DMS53 treated with DMSO at 0.1 percent for 48 hours (cell line): ENCODE measurements at regions not wholly inside any gene's neighbourhood (a gene's known extent, or its start where the extent isn't known, plus 50 kb on each side); places are given as distances from the start of the nearest gene placed in this dataset.

Source experiments
- DNase-seq: peaks from one replicate; lab custom pipeline; 2025; ENCODE audit not compliant: unreplicated experiment; lab: John Stamatoyannopoulos, UW

DNA sequence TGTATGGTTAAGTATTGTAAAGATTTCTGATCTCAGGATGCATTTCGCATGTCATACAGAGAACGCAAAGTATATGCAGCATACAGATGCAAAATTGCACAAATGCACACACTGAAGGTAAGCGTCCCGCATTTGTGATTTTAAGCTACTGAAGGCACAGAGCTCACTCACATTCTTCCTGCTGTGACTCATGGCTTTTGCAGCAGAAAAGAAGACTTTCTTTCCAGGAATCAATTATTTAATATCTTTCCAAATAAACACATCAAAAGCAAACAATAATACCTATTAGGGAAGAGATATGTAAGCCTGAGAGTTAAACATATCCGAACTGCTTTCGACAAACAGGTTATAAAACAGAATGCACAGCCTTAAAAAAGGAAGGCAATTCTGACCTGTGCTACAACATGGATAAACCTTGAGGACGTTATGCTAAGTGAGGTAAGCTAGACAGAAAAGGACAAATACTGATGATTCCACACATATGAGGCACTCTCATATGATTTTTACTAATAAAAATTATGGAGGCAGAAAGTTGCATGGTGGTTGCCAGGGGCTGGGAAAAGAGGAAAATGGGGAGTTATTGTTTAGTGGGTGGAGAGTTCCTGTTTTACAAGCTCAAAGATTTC, 109.0 kb downstream of the TFAP2A start:
- DNase-seq, result no peak

DNA sequence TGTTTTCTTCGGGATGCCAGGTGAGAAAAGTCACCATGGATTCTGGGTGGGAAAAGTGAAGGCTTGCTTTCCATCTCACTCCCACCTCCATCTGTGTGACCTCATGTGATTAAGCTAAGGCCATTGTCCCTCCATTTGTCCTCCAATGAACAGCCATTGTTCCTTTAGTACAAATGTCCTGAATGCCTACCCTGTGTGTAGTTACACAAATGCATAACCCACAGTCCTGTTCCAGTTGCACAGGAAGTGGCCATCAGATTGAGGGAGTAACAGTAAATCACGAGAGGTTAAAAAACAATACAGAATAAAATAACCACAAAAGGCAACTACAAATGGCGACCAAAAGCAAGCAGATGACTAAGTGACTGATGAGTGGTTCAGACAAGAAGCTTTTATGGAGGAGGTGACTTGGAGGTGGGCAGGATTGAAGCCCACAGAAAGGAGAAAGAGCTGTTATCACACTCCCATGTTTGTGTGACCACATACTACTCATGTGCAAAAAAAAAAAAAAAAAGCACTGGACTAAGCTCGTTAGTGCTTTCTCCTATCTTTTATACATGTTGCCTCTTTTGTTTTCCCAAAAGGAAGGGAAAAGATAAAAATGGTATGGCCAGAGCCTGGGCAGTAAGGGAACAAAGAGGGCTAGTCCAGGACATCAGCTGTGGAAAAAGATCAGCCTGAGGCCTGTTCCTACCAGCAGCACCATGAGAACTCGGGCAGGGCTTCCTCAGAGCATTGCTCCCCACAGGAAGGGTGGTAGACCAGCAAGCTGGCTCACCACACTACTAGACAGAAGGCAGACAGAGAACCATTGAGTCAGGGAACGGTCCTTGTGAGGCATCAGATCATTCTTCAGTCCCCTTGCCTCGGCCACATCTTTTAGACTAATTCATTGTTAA, 111.0 kb downstream of the TFAP2A start:
- DNase-seq, result no peak

DNA sequence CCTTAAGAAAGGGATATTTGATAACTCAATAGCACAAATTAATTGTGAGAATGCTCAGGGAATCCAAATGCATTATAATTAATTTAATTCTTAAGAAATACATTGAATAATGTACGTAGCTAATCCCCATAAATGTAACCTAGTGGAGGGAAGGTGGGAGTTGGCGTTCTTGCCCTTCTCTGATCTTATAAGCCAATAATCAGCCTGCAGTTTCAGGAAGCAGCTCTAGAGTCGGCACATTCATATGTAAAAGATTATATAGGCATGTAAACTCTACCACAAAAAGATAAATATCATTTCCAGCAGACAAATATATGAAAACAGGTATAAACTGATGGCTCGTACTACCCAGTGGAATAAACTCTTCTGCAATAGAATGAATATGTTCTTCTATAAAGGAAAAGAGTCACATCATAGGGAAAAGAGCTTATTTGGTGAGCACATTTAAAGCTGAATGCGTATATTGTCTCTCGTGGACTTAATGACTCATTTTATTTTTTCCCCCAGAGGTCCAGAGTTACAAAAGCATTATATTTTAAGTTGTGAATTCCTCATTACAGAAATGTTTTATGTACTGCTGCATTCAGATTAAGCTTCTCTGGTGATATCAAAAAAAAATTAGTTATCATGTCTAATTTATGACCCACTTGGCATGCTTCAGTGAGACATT, 112.2 kb downstream of the TFAP2A start:
- DNase-seq, result no peak

DNA sequence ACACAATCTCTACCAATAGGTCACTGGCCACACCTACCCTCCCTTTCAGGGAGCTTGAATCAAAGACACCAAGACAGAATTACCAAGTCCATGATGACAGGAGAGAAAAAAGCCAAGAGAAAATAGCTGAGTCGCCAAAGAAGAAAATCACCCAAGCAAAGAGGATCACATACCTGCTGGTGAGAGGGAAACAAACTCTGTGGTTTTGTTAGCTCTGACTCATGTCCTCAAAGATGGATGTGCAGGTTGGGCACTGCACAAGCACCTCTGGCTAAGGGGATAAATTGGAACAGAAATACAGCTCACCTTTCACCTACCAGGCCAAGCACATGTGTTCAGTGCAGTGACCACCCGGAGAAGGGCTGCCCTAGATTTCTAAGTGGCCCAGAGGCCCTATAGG, 114.8 kb downstream of the TFAP2A start:
- no peak for DNase-seq

DNA sequence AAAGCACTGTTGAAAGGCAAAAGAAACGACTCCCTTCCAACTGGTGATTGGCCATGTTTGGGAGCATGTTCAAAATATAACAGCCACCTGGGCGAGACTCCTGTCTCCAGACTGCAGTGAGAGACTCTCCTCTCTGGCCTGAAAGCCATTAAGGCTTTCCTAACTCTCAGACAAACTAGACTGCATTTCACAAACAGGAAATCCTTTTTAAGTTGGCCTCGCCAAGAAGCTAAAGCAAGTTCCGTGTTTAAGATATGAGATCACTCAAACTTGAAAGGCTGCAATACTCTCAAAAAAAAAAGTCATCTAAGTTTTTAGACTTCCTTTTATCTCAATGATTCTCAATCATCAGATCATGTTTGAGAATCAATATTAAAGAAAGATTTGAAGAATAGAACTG, 117.0 kb downstream of the TFAP2A start:
- no peak for DNase-seq

DNA sequence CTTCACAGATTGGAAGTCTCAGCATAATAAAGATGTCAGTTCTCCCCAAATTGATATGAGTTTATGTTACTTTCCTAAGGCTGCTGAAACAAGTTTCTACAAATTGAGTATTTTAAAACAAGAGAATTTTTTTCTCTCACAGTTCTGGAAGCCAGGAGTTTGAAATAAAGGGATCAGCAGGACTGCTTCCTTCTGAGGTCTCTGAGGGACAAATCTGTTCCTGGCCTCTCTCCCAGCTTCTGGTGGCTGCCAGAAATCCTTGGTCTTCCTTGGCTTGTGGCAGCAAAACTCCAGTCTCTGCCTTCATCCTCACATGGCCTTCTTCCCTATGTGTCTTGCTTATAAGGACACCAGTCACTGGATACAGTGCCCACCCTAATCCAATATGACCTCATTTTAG, 136.1 kb downstream of the TFAP2A start:
- no peak for DNase-seq

DNA sequence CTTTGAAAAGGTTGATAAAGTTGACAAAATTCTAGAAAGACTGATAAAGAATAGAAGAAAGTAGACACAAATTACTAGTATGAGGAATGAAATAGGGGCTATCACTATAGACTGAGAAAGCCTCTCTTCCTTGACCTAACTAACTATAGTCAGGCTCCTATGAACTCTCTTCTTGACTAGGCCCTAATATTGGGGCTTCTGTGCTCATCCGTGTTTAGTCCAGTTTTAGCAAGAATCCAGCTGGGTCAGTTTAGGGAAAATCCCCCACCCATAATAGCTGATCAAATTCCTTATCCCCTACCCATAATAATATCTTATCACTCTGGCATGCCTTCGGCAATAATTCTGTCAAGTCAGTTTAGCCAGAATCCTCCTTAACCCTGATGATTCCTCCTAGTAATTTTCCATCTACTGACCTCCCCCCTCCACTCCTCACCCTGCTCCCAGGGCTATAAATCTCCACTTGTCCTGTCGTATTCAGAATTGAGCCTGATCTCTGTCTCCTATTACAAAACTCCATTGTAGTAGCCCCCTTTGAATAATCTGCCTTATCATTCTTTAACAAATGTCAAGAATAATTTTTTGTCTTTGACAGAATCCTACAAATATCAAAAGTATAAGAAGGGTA, 138.1 kb downstream of the TFAP2A start:
- no peak for DNase-seq

DNA sequence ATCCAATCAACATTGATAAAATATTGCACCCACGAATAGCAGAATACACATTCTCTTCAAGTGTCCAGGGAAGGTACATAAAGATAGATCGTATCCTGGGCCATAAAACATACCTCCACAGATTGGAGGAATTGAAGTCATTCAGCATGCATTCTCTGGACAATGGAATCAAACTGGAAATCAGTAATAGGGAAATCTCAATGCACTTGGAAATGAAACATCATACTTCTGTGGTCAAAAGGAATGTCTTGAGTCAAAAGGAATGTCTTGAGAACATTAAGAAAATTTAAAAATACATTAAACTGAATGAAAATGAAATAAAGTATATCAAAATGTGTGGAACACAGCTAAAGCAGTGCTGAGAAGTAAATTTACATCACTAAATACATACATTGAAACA, 138.8 kb downstream of the TFAP2A start:
- no peak for DNase-seq

DNA sequence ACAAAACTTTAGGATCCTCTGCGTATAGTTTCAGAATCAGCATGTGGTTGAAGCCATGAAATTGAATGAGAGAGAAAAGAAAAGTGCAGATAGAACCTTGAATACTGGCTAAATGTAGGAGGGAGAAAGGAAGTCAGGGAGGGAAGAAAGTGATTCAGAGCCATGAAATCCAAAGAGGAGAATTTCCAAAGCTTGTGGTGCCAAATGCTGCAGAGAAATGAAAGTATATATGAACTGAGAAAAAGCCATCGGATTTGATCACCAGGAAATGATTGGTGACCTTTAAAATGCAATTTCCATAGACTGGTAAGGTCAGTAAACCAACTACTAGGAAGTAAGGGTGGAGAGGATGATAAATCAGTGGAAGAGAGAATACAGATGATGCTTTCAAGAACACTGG, 142.3 kb downstream of the TFAP2A start:
- DNase-seq, result no peak

DNA sequence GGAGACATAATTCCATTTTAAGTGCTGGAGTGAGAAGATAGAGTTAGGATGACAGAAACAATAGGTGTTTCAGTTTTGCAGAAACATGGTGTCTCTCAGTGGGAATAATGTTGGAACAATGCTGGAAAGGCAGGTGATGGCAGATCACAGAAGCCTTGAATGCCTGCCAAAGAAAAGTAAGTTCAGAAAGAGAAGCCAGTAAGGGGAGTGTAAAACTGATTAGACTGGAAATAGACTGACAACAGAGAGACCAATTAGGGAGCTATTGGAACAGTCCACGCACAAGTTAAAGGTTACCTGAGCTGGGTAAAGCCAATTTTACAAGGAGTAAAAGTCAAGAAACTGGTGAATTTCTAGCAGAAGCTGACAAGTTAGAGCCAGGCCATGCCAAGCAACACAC, 142.9 kb downstream of the TFAP2A start:
- DNase-seq, result no peak

DNA sequence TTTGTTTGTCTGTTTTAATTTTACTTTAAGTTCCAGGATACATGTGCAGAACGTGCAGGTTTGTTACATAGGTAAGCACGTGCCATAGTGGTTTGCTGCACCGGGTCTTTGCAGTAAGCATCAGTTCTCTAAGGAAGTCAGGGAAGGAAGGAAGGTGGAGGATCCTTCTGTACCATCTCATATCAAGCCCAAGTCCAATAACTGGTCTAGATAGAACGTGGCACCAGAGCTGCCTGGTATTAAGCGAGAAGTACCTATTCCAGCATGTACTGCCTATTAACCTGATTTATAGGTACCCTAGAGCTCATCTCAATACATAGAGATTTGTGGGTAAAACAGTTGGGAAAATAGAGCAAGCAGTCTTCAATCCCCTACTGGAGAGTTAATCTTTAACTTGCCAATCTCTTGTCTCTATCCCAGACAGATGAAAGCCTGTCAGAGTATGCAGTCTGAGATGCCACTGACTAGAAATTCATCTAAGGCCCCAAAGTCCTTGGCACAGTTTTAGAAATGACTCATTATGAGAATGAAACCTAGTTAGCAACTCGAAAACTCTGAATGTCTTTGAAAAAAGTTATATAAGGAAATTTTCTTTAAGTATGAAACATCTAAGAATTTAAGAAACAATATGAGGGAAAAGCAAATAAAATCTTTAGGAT, 144.9 kb downstream of the TFAP2A start:
- DNase-seq, result no peak

DNA sequence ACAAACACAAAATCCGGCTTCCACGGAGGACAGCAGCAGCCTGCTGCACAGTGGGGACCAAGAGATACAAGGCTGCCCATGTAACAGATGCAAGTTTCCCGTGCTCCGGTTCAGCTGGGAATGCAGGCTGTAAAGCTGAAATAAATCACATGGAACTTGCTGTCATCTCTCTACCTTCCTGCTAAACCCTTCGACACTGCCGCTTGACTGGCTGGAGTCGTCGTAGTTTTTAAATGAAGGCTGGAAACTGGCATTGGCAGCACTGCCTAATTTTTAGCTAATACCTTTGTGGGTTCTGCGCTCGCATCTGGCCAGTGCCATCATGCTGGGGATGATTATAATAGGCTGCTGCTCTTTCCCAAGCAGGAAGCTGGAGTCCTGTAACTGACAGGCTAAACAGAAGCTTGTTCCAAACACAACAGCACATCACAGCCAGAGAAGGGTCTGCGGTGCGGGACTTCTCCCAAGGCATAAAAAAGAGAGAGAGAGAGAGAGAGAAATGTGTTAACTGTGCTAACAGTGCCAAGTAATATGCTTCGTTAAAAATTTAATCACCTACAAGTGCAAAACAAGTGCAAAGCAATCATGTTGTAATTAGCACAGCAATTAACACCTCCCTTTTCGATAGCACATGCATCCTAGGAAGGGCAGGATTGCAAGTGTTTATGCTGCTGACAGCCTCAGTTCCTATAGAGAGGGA, 146.1 kb downstream of the TFAP2A start:
- DNase-seq, result no peak

DNA sequence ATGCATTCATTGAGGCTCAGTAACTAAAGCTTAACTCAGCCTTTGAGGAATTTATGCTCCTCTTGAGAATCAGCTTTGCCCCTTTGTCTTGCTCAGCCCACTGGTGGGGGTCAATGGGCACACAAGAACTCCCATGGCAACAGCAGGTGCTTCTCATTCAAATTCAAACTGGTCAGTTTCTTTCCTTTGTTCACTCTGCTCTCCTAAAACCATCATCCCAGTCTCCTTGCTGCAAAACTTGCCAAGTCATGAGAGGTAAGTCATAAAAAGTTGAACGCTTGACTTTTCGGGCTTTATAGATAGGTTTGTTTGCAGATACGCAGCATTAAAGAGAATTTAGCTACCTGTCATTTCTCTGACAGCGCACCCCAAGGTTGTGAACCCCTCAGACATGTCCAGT, 146.8 kb downstream of the TFAP2A start:
- no peak for DNase-seq

DNA sequence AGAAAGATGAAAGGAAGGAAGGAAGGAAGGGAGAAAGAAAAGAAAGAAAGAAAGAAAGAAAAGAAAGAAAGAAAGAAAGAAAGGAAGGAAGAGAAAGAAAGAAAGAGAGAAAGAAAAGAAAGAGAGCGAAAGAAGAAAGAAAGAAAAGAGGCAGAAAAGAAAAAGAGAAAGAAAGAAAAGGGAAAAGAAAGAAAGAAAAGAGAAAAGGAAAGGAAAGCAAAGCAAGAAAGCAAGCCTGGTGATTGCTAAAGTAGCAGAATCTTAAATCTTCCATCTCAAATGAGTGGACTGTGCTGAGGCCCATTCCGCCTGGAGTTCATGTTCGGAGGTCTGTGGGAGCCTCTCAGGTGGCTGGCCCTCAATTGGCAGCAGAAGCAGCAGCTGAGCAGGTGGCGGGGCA, 148.4 kb downstream of the TFAP2A start:
- no peak for DNase-seq

DNA sequence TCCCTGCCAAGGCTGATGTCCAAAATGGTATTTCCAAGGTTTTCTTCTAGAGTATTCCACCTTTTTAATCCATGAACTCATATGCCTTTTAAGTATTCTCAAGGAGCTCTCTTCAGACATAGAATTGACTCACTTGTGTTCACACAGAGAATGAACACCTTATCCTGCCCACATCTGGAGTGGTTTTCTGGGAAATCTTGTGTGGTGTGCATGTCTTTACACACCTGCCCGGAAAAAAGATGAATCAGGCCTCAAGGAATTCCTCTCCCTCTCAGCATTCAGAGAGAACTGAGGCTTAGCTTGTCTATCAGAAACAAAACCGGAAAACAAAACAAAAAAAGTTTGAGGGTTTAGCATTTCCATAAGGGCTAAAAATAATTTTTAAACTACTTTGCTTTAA, 148.8 kb downstream of the TFAP2A start:
- DNase-seq, result no peak

DNA sequence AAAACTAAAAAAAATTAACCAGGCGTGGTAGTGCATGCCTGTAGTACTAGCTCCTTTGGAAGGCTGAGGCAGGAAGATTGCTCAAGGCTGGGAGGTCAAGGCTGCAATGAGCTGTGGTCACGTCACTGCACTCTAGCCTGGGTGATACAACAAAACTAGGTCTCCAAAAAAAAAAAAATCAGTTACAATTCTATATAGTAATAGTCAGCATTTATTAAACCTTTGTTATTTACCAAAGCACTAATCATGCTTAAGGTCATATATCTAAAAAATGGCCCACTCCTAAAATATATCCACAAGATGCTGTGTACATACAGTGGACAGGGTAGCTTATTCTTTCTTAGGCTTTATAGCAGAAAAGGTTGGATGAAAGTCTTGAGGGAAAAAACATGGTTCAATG, 152.4 kb downstream of the TFAP2A start:
- DNase-seq, result no peak

DNA sequence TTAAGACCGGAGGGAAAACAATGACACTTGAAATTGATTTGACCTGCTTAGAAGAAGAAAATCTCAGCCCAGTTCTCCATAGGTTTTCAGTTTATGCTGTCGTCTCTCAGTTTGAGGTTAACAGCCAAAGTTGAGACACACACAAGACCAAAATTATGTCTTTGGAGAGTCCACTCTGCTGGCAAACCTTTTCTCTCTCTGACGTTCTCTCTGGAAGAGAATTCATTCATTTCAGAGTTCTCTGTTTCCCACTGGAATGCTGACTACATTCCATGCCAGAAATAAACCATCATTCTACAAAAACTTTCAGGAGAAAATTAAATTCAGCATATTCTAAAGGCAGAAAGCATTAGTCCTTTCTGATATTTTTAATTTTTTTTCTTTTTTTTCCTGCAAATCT, 155.2 kb downstream of the TFAP2A start:
- DNase-seq, result no peak

DNA sequence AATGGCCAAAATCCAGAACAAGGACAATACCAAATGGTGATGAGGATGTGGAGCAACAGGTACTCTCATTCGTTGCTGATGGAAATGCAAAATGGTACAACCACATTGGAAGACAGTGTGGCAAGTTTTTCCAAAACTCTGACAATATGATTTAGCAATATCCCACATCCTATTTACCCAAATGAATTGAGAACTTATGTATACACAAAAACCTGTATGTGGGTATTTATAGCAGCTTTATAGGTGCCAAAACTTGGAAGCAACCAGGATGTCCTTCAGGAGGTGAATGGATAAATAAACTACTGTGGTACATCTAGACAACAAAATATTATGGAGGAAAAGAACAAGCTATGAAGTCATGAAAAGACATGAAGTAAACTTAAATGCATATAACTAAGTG, 156.5 kb downstream of the TFAP2A start:
- no peak for DNase-seq

DNA sequence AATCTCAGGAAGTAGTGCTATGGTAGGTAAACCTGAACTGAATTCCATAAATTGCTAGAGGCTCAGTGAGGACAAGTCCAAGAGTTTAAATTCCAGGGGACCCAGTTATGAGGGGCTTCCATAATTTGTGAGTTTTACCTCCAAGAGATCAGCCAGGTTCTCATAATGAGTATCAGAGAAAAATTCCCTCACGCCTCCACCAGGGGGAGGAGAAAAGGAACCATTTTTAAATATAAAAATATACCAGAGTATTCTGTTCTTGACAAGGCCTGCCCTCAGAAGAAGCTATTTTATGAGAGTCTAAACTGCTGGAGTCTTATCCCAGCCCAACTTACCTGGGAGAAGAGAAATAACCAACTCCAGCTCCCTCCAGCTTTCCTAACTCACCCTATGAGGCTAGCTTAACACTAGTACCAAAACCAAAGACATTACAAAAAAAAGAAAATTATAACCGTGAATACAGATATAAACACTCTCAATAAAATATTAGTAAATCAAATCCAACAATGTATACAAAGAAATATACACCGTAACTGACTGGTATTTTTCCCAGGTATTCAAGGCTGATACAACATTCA, 158.7 kb downstream of the TFAP2A start:
- DNase-seq, result no peak

DNA sequence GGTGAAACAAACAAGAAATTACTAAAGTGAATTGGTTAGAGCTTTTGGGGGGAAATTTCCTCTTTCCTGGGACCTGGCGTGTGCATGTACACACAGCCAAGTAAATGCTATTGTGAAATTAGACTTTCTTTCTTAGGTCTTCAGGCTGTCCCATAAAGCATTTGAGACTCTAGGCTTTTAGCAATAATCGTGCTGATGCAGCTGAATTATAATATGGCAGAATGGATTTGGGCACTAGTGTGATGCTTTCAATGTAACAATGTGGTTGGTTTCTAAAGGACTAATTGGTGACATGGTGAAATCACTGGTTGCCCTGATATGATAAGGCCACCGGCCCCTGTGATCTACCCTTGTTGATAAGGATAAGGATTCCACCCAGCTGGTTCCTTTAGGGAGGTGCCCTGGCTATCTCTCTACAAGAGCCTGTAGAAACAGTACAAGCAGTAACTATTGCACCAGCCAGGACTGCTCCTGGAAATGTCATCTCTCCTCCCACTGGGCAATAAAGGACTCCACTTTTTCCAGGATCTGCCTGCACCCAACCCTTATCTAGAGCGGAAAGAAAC, 164.1 kb downstream of the TFAP2A start:
- DNase-seq, result no peak
